ENCODE measurements at regions not wholly inside any gene's neighbourhood (a gene's known extent, or its start where the extent isn't known, plus 50 kb on each side); places are given as distances from the start of the nearest gene placed in this dataset.

- TF ChIP-seq POLR2A (IDR thresholded peaks at IDR 0.05; ENCODE audit: control extremely low read depth in 1 of 2, low read depth in 2 of 2, low read length in 2 of 2) (no peak), CTCF (IDR thresholded peaks at IDR 0.05; ENCODE audit: control extremely low read depth in 1 of 3, insufficient read depth in 1 of 3, low read depth in 1 of 3, low read length in 3 of 3) (no peak), POLR2AphosphoS5 (IDR thresholded peaks at IDR 0.05; ENCODE audit: low read depth, low read length) (no peak), EZH2 (IDR thresholded peaks at IDR 0.05; ENCODE audit: low read depth, low read length, severe bottlenecking) (no peak), MAX (IDR thresholded peaks at IDR 0.05) (no peak), EP300 (IDR thresholded peaks at IDR 0.05; ENCODE audit: borderline replicate concordance in 1 of 2, low read depth in 2 of 2, low read length in 2 of 2) (no peak), SUZ12 (IDR thresholded peaks at IDR 0.05; ENCODE audit: low read length) (no peak), ATF3 (IDR thresholded peaks at IDR 0.05; ENCODE audit: insufficient read depth, low read depth, low read length) (no peak), USF2 (IDR thresholded peaks at IDR 0.05; ENCODE audit: low read length) (no peak), CEBPB (IDR thresholded peaks at IDR 0.05; ENCODE audit: low read depth, low read length) (no peak), CBX5 (IDR thresholded peaks at IDR 0.05; ENCODE audit: low read depth, low read length) (no peak), PHF8 (conservative IDR thresholded peaks at IDR 0.05; ENCODE audit: low read depth, low read length) (no peak)
These were observed 163.7 kb downstream of the SHOX start for GRCh38 chrX:794311-794710.

All from H1 (cell line).